Glomerular visceral epithelial cell (primary cell): ENCODE measurements at regions not wholly inside any gene's neighbourhood (a gene's known extent, or its start where the extent isn't known, plus 50 kb on each side); places are given as distances from the start of the nearest gene placed in this dataset.

Experiments
- DNase-seq: peaks from one replicate; pipeline ENCODE4 v3.0.0-alpha.2; 2016; ENCODE audit errors: extremely low spot score

DNA sequence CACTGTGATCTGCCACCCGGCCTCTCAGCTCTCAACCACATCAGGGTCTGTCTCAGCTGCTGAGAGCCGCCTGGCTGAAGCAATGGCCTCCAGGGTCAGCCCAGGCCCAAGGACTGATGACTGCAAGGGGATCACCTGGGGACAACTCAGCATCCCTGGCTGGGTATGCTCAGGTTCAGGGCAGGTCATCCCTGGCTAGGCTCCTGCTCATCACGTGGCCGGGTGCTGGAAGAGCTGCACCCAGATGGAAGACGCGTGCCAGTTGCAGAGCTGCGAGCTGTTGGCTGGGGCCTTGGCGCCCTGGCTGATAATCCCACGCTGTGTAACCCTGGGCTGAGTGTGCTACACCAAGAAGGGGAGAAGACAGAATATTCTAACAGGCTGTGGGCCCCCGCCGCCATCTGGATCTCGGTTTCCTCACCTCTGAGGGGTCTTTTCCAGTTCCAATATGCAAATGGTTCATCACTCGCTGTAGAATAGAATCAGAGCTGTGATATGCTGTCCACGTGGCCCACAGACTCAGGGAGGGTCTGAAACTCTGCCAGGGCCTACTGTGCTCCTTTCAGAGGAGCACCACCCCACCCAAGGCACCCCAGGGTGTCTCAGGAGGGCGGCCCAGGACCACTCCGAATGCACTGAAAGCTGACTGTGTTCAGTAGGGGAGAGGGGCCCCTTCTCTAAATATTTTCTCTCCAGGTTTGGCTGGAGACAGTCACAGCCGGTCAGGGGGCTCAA lies 338.8 kb downstream of the BCOR start:
- no peak for DNase-seq

DNA sequence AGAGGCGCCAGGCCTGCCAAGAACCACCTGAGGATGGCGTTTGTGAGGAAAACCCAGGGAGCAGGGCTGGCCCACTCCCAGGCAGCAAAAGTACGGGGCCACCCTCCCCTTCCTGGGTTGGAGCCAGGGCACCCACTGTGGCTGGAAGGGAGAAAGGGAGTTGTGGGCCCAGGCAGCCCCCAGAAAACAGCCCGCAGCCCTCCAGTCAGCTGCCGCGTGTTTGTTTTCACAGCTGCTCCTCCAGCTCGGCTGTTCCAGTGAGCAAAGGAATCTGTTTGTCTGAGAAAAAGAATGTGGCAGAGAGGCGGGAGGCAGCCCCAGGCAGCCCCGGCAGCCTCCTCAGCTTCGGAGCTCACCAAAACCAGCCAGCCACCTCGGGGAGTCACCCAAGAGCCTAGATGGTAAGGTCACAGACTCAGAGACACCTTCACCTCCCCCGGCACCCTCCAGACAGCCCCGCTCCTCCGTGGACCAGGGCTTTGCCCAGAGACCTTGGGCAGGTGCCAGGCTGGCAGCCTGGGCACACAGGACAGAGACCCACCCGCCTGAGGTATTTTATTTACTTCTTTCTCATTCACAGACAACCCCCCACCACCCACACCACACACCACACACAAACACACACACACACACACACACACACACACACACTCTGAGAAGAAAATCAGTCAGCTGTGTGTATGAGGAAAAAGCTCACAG lies 338.1 kb downstream of the BCOR start:
- DNase-seq = peak; percentile 73

DNA sequence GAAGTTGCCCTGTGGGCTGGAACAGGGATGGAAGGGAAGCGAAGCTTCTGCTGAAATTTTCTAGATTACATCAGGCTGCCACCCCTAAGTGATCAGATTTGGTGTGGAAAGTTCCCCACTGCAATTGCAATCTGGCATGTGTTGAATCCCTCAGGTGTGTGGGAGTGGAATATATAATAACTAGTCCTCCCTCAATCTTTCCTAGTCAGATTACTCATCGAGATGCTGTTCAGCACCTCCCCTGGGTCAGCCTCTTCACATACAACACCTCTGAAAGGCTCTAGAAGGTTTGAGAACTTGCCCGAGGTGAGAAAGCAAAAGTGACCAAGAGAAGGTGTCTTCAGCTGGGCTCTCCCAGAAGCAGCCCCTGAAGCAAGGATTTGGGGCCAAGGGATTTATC lies 336.8 kb downstream of the BCOR start:
- no peak for DNase-seq

DNA sequence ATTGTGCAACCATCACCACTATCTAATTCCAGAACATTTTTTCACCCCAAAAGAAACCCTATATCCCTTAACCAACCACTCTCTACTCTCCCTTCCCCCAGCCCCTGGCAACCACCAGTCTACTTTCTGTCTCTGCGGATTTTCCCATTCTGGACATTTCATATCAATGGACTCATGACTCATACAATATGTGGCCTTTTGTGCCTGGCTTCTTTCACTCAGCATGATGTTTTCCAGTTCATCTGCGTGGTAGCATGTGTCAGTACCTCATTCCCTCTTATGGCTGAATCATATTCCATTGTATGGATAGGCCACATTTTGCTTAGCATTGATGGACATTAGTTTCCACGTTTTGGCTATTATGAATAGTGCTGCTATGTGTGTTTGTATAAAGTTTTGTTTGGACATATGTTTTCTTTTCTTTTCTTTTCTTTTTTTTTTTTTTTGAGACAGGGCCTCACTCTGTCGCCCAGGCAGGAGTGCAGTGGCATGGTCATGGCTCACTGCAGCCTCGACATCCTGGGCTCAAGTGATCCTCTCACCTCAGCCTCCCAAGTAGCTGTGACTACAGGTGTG lies 335.4 kb downstream of the BCOR start:
- DNase-seq = peak; percentile 36

DNA sequence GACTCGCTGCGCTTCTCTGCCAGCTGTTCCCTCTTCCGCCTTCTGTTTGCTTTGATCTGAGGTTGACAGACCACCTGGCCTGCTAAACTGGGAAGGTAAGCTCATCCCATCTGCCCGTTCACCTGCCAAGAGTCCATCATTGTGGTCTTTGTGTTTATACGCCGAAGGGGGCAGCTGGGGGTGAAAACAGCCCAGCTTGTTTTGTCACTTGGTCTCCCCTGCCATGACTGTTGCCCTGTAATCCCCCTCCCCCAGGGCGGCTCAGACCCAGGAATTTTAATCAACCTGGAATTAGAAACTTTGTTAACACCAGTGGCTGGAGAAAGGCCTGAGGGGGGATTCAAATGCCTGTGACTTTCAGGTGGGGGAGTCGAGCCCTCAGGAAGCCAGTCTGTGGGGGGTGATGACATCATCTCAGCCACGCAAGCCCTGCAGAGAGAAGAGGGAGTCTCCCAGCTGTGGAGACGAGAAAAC lies 333.3 kb downstream of the BCOR start:
- peak; percentile 22 for DNase-seq

DNA sequence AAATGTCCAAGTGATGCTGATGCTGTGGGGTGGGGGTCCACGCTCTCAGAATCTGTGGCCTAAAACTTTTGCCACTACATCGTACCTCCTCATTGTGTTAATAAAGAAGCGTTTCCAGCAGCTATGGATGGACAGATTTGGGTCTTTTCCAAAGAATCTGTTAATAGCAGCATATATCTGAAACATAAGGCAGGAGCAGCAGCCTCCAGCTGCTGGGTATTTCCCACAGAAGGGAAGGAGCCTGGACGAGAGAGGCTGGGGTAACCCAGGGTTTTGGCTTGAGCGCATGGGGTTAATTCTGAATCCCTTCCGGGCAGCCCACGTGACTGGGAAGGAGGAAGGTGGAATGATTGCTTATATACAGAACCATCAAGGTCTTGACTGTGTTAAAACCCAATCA lies 332.4 kb downstream of the BCOR start:
- DNase-seq = no peak

DNA sequence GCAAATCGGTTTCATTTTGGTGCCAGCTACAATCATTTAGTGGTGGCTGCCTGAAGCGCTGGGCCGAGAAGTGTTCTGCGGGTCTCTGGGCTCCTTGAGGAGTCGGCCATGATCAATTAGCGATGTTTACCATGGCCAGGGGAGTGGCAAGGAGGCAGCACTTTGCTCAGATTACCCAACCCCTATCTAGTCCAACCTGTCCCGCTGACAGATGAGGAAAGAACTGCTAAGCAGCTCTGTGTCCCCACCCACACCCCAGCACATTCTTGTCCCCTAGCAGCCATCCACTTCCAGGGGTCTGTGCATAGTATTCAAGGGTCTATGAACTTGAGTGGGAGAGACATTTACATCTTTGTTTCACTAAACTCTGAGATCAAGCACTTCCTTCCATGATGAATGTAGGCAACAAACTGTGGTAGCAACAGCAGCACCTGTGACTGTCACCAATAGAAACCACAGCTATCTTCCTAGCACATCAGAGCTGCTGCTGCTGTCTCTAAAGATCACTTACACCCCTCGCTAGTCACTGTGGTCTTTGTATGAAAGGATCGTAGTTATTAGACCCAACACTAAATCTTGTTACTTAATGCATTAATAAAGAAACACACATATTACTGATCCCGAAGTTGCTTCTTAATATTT lies 331.6 kb downstream of the BCOR start:
- no peak for DNase-seq

DNA sequence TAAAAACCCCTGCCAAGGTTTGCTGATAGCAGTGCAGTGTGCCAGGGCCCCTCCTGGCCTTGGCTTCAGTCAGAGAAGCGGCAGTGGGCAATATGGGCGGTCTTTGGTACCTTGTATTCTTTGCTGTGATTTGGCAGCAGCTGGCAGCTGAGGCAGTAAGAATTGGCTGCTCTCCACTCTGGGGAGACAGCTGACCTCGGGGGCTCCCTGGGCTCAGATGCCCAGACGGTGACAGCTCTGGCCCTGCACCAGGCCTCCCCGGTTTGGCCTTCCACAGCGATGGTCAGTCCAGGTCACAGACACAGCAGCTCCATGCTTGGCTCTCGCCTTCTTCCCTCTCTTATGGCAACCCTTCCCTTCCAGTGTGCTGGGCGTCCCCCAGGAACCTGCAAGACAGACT lies 330.9 kb downstream of the BCOR start:
- DNase-seq = peak; percentile 11

DNA sequence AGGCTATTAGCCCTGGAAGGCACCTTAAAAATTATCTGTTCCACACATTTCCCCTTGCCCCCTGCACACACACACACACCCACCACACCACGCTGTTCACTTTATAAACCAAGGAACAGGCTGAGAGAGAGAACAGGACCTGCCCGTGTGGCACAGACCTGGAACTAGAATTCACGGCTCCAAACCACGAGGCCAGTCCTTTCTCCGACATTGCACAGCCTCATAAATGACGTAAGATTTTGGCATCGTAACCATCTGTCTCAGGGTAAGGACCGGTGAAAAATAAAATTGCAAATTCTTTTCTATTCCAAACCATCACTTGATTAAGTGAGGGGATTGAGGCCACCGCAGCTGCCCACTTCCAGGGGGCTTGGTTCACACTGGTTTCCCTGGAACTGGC lies 330.3 kb downstream of the BCOR start:
- no peak for DNase-seq

DNA sequence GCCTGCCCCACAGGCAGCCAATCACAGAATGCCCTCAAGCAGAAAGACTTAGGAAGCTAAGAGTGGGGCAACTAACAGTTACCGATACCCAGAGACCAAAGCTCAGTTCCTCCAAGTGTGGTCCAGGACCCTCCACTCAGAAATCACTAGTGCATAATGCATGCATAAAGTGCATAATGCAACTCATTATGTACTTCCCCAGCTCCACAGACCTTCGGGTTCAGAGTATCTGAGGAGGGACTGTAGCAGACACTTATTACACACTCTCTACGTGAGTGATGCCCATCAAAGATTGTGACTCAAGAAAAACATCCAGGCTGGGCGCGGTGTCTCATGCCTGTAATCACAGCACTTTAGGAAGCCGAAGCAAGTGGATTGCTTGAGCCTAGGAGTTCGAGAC lies 328.0 kb downstream of the BCOR start:
- no peak for DNase-seq

DNA sequence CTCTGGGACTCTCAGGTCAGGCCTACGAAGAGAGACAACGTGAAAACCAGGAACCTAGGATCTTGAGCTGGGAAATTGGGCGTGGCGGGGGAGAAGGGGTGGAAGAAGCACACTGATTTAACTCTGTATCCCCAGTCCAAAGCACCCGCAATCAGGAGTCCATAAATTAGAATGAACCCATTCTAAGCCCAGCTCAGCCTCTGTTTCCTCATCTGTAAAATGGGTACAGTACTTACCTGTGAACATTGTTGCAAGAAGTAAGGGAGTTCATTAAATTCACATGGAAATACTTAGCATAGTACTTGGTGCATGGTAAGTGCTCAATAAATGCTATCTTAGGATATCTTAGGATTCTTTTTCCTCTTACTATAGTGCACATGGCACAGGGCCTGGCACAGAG lies 326.7 kb downstream of the BCOR start:
- no peak for DNase-seq

DNA sequence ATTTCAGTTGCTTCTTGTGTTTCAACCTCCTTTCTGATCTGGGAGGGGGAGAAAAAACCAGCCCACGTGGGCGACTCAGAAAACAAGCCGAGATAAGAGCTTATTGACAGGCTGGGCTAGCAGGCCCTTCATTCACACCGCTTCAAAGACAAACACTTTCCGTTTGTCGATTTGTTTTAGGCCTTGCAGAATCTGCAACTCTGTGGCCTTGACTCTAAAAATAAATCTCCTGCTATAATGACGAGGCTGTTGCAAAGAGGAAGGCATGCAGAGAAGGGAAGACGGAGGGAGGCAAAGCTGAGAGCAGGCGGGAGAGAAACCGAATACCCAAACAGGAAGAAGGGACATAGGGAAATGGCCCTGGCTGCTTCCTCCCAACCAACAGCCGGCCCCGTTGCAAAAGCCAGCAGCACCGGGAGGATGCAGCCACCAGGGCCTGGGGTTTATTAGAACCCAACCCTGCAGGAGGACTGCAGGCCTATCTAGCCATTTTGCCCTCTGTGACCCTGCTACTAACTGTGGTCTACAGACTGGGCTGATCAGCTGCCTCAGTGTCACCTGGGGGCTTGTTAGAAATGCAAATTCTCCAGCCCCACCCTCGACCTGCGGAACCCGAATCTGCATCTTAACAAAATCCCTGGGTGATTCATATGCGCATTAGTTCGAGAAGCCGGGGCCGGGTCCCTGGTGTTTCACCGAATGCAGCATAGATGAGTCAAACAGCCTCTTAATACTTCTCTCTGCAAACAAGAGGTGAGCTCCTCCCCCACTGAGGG lies 325.5 kb downstream of the BCOR start:
- no peak for DNase-seq

DNA sequence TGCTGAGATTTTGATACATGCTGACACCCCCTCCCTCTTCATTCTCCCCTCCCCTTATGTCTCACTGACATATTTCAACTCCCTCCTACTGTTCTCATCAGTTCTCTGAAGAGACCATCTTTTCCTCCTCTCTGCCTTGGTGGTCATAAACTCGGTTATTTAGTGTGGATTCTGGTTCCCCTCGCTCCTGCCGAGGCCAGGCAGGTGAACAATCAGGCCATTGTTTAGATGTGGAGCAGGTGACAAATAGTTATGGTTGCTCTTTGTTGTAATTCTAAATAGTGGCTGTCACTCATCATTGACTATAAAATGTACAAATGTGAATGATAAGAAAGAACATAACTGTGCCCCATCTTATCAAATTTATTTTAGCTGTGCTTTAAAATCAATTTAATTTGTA lies 324.6 kb downstream of the BCOR start:
- DNase-seq = no peak

DNA sequence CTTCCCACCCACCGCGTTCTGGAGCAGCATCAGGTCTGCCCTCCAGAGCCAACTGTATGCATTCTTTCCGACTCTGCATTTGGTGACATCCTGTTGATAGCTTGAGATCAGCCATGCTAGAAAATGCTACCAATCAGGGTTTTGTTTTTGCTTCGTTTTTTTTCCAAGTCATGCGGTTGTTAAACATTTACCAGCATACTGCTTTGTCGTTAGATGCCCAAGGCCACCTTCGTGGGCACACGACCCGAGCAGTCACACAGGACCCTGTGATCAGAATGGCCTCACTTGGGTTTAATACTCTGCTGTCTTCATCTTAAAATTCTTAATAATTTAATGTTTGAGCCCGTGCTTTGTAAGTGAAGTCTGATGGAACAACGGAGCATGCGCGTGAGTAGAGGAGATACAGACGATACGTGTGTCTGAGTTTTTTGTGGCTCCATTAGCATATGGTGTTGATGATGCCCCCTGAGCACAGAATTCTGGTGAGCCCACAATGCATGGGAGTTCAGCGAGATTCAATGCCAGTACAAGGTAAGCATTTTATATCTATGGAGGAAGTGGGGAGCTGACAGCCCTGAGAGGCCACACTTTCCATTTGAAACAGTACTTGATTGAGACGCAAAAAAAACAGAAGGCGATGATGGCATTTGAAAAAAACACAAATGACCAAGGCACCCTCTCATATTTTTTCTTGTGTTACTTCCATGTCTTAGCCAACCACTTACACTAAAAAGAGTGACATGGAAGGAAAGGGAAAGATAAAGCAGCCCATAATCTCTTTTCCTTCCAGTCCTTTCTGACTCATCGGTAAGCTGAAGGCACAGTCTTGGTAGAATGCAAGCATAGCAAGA lies 323.6 kb downstream of the BCOR start:
- no peak for DNase-seq

DNA sequence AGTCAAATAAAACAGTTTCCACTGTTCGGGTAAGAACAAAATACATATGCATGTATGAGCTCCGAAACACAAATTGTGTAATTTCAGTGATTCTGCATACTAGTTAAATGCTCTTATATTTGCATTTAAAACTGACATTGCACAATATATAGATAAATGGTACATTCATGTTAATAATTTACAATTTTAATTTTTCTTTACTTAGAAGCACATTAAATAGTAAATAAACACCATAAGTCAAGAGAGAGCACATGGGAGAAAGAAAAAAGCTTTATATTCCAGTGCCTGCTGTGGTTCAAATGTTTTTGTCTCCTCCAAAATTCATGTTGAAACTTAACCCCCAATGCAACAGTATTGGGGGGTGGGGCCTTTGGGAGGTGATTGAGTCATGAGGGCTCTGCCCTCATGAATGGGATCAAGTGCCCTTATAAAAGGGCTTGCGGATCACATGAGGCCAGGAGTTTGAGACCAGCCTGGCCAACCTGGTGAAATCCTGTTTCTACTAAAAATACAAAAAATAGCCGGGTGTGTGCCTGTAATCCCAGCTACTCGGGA lies 322.9 kb downstream of the BCOR start:
- no peak for DNase-seq

DNA sequence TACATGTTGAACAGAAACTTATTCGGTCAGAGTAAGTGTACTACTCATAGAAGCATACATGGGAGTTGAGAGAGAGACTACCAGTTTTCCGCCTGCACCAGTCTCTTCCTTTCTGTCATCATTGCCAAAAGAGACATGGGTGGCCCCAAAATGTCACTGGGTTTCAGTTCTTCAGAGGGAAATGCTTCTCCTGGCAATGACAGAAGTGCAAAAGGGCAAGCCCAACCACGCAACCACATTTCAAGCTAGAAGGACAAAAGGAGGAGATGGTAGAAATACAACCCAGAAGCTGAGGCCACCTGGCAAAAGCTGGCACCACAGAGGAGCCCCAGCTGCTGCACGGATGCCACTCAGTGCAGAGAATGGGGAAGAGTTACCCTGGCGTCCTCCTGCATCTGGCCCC lies 320.1 kb downstream of the BCOR start:
- DNase-seq = no peak

DNA sequence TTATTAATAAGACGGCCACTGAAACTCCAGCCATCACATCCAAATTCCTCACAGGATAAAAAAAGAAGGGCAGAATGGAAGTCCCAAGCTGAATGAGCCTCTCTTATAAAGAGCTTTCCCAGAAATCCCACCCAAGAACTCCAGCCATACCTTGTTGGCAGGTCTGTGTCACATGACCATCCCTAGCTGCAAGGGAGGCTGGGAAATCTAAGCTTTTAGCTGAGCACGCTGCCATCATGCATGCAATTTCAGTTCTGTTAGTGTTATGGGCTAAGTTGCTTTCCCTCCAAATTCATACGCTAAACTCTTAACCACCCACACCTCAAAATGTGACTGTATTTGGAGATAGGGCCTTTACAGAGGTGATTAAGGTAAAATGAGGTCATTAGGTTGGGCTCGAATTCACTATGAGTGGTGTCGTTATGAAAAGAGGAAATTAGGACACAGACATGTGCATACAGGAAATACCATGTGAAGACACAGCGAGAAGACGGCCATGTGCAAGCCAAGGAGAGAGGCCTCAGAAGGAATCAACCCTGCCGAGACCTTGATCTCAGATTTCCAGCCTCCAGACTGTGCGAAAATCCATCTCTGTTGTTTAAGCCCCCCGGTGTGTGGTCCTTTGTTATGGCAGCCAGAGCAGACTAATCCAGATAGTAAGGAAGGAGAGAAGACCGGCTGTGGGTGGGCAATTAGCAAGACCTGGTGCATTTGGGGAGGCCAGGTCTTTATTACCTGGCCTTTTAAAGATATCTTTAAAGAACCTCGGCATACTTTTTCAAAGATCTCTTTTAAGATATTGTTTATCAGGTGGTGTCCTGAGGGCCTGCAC lies 317.6 kb downstream of the BCOR start:
- DNase-seq = no peak

DNA sequence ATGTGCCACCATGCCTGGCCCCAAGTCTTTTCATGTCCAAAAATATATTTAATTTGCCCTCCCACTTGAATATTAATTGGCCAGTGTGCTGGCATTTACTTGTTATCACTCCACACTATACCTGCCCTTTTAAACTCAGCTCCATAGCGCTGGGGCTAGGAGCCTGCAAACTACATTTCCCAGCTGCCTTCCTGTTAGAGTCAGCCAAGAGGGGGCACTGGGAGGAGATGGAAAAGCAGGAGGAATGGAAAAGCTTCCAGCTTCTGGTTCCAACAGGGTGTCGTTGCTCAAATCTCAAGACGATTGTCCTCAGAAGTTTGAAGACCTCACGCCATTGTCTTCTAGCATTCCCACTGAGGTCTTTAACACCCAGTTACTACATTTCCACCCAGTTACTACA lies 315.5 kb downstream of the BCOR start:
- DNase-seq = no peak

DNA sequence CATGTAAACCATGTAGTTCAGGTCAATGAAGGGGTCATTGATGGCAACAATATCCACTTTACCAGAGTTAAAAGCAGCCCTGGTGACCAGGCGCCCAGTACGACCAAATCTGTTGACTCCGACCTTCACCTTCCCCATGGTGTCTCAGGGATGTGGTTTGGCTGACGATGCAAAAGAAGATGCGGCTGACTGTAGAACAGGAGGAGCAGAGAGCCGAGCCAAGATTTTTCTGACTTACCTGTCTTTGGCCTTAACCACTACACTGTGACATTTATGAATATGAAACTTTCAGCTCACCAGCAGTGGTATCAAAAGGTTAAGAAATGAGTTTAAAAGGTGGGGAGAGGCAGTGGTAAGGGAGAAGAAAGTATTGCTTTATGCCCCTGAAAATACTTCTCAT lies 309.8 kb downstream of the BCOR start:
- DNase-seq = no peak

DNA sequence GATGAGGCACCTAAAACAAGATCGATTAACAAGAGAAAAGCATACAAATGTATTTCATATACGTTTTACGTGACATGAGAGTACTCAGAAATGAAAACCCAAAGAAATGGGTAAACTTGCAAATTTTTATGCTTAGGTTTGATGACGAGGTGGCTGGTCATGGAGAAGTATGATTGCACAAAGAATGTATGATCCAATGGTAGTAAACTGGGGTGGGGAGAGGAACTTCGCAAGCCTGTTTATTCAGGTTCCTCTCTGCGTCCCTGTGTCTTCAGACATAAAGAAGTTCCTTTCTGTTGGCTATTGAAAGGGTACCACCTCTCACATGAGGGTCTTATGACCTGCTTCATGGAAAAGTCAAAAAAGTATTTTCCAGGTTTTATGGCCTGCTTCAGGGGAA lies 309.2 kb downstream of the BCOR start:
- no peak for DNase-seq
